G401 (cell line): ENCODE measurements at regions not wholly inside any gene's neighbourhood (a gene's known extent, or its start where the extent isn't known, plus 50 kb on each side); places are given as distances from the start of the nearest gene placed in this dataset.
"Not testable (repeated sequence)": the region's sequence is repeated elsewhere in the genome, so short reads cannot be mapped to it uniquely, and the experiment has no call there.

ENCODE experiments used
- DNase-seq: peaks from one replicate; pipeline ENCODE4 v3.0.0-alpha.2; 2015; ENCODE audit warnings: low spot score
- in situ Hi-C: cut with HindIII; loops from 2 replicates; pipeline ENCODE4 v1.10.0; 2016; ENCODE audit warnings: low sequenced_read_pairs, mixed read lengths

DNA sequence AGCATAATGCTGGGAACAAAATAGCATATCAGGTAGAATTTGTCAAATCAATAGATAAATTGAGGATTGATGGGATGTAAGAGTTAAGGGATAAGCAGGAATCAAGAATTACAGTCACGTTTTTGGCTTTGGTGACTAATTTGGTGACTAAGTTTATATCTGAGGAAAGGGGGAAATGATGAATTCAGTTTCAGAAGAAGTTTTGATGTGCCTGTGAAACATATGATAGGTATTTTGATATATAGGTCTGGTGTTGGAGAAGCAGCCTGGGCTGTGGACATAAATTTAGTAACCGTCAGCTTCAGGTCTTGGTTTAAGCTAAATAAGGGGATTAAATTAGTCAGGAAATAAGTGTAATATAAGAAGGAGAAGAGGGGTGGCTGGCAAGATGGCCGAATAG is 79.0 kb upstream of the EDA2R start:
- in situ Hi-C loops: no loop called here
- no peak for DNase-seq

DNA sequence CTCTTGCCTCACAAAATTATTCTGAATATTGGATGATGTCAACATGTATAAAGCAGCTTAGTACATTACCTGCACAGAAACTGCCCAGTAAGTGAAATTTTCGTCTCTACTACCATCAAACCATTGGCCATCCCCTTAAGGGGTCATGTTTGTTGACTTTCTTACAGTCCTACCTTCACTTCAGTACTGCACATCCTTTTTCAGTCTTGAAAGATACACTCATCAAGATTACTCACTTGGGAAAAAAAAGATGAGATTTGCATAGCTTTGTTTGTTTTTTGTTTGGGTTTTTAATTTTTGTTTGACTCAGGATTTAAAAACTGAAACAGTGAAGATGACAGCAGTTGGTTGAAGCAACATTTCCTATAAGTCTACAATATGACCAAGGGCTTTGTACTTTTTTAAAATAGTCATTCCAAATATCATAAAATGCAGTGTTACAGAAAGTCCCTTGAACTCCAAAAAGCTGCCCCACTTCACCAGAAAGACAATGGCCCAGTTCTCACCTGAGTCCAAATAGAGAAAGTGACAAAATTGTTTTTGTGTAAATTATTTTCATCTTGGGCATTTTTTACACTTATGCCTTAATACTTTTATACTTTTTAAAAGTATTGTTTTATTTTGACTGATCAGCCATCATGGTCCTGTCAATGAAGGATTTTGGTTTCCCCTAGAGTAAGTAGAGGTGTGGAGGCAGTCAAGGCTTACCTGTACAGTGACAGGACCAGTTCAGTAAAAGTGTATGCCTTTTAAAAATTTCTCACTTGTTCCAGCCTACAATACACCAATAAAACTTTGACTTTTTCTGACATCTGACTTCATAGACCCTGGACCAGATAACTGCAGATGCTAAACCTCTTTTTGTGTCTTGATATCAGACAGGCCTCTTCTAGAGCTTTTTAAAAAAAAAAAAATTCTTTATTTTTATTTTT is 59.7 kb upstream of the EDA2R start:
- in situ Hi-C loops: no loop called here
- DNase-seq: no peak

DNA sequence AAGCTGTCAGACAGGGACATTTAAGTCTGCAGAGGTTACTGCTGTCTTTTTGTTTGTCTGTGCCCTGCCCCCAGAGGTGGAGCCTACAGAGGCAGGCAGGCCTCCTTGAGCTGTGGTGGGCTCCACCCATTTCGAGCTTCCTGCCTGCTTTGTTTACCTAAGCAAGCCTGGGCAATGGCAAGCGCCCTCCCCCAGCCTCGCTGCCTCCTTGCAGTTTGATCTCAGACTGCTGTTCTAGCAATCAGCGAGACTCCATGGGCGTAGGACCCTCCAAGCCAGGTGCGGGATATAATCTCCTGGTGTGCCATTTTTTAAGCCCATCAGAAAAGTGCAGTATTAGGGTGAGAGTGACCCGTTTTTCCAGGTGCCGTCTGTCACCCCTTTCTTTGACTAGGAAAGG is 53.6 kb upstream of the EDA2R start:
- DNase-seq, in situ Hi-C loops: not testable (repeated sequence)
